DOHH2 (cell line): ENCODE measurements at regions not wholly inside any gene's neighbourhood (a gene's known extent, or its start where the extent isn't known, plus 50 kb on each side); places are given as distances from the start of the nearest gene placed in this dataset.

Experiments
- H3F3A ChIP-seq: fragments of 200-600 bp; sonication (generic), shearing (Covaris generic); 2 replicates; pipeline ENCODE4 v1.6.0; 2016; ENCODE audit warnings: antibody characterized with exemption, mild to moderate bottlenecking; ENCODE audit not compliant: control insufficient read depth, insufficient read depth
- H3K27ac ChIP-seq: fragments of 200-600 bp; sonication (generic); 2 replicates; pipeline ENCODE4 v1.5.1; 2014; ENCODE audit warnings: low read depth, mild to moderate bottlenecking, low read length, moderate library complexity
- H3K27me3 ChIP-seq: fragments of 200-600 bp; sonication (generic); 2 replicates; pipeline ENCODE4 v1.6.1; 2014; ENCODE audit warnings: mild to moderate bottlenecking, low read length, mixed read lengths; ENCODE audit not compliant: control insufficient read depth
- H3K36me3 ChIP-seq: fragments of 200-600 bp; sonication (generic); 2 replicates; pipeline ENCODE4 v1.6.1; 2014; ENCODE audit warnings: mild to moderate bottlenecking, low read length, moderate library complexity, mixed read lengths; ENCODE audit not compliant: control insufficient read depth
- H3K4me1 ChIP-seq: fragments of 200-600 bp; sonication (generic); 2 replicates; pipeline ENCODE4 v1.6.1; 2014; ENCODE audit warnings: mild to moderate bottlenecking, low read length, mixed read lengths; ENCODE audit not compliant: control insufficient read depth
- H3K4me2 ChIP-seq: fragments of 200-600 bp; sonication (generic); 2 replicates; pipeline ENCODE4 v1.6.0; 2014; ENCODE audit warnings: mild to moderate bottlenecking, low read length, moderate library complexity
- H3K4me3 ChIP-seq: fragments of 200-600 bp; sonication (generic); 2 replicates; pipeline ENCODE4 v1.5.1; 2014; ENCODE audit warnings: mild to moderate bottlenecking, low read length, mixed read lengths
- H3K79me2 ChIP-seq: fragments of 200-600 bp; sonication (generic); 2 replicates; pipeline ENCODE4 v1.6.1; 2014; ENCODE audit warnings: mild to moderate bottlenecking, low read length, mixed read lengths; ENCODE audit not compliant: control insufficient read depth
- H3K9me2 ChIP-seq: fragments of 200-600 bp; sonication (generic); replicated peaks from 2 replicates; pipeline ENCODE4 v1.6.1; 2014; ENCODE audit warnings: mild to moderate bottlenecking, low read length, mixed read lengths; ENCODE audit not compliant: control insufficient read depth
- H3K9me3 ChIP-seq: fragments of 200-600 bp; sonication (generic); 2 replicates; pipeline ENCODE4 v1.6.1; 2014; ENCODE audit warnings: antibody characterized with exemption, low read length, mixed read lengths; ENCODE audit not compliant: control insufficient read depth, insufficient read depth
- H4K20me1 ChIP-seq: fragments of 200-600 bp; sonication (generic); 2 replicates; pipeline ENCODE4 v1.6.0; 2014; ENCODE audit warnings: low read depth, mild to moderate bottlenecking, antibody characterized with exemption, low read length, moderate library complexity; ENCODE audit not compliant: control insufficient read depth, insufficient read depth
- CTCF ChIP-seq: fragments of 200-600 bp; sonication (generic); IDR thresholded peaks from one replicate; pipeline ENCODE4 v1.5.1; 2014; ENCODE audit warnings: antibody characterized with exemption, mild to moderate bottlenecking, low read depth, low read length; ENCODE audit not compliant: poor library complexity, severe bottlenecking
- EZH2phosphoT487 ChIP-seq: fragments of 200-600 bp; sonication (generic); IDR thresholded peaks from 2 replicates; pipeline ENCODE4 v1.6.1; 2017; ENCODE audit warnings: borderline replicate concordance, mild to moderate bottlenecking, antibody characterized with exemption, low read length, moderate library complexity, mixed read lengths

- 0 out of 2 replicates have a peak, but pooled peaks cover 2% of the 10 kb centered on the region for H3K27me3 ChIP-seq
- H4K20me1 ChIP-seq = no peaks in the 10 kb centered on the region
- no peaks in the 10 kb centered on the region for H3F3A ChIP-seq
- TF ChIP-seq EZH2phosphoT487 (no peak), CTCF (no peak)
- H3K4me2 ChIP-seq = no peak overlapping the region
- H3K9me2 ChIP-seq = no peaks in the 10 kb centered on the region
- H3K27ac ChIP-seq = no peak overlapping the region
- no peaks in the 10 kb centered on the region for H3K79me2 ChIP-seq
- H3K4me1 ChIP-seq = no peaks in the 10 kb centered on the region
- H3K4me3 ChIP-seq = no peak overlapping the region
- H3K36me3 ChIP-seq = no peaks in the 10 kb centered on the region
- no peaks in the 10 kb centered on the region for H3K9me3 ChIP-seq
These were observed 81.4 kb upstream of the STXBP5 start for GRCh38 chr6:147122823-147123222.

- no peak for TF ChIP-seq CTCF
- TF ChIP-seq EZH2phosphoT487 = no peak
- Histone ChIP-seq H3K4me2 (no peak overlapping the region), H3K27ac (no peak overlapping the region)
These were observed 77.6 kb upstream of the STXBP5 start for GRCh38 chr6:147126618-147127022.

GRCh38 chr6:147127587-147127986 lies 76.6 kb upstream of the STXBP5 start:
- no peak overlapping the region for H3K4me3 ChIP-seq

More at GRCh38 chr6:147126618-147127022, 77.6 kb upstream of the STXBP5 start:
- Histone ChIP-seq H3K4me3 (no peak overlapping the region), H3K27me3 (0 out of 2 replicates have a peak, but pooled peaks cover 2% of the 10 kb centered on the region), H3K36me3 (no peaks in the 10 kb centered on the region), H3K79me2 (no peaks in the 10 kb centered on the region), H3K9me2 (no peaks in the 10 kb centered on the region), H3K9me3 (no peaks in the 10 kb centered on the region), H3F3A (no peaks in the 10 kb centered on the region), H4K20me1 (no peaks in the 10 kb centered on the region), H3K4me1 (no peaks in the 10 kb centered on the region)

More at GRCh38 chr6:147127587-147127986, 76.6 kb upstream of the STXBP5 start:
- Histone ChIP-seq H4K20me1 (no peaks in the 10 kb centered on the region), H3K36me3 (no peaks in the 10 kb centered on the region), H3K9me2 (no peaks in the 10 kb centered on the region), H3F3A (no peaks in the 10 kb centered on the region), H3K4me1 (no peaks in the 10 kb centered on the region), H3K27ac (no peak overlapping the region), H3K79me2 (no peaks in the 10 kb centered on the region), H3K4me2 (no peak overlapping the region), H3K27me3 (0 out of 2 replicates have a peak, but pooled peaks cover 2% of the 10 kb centered on the region), H3K9me3 (no peaks in the 10 kb centered on the region)
- no peak for TF ChIP-seq CTCF
- TF ChIP-seq EZH2phosphoT487 = no peak
